AG04450 (cell line): ENCODE measurements at regions not wholly inside any gene's neighbourhood (a gene's known extent, or its start where the extent isn't known, plus 50 kb on each side); places are given as distances from the start of the nearest gene placed in this dataset.

Experiments used
- CTCF ChIA-PET: fragments of 300-600, 350-600 bp; formaldehyde crosslinking; extraction: SDS; loops from one replicate; lab custom pipeline; 2022; ENCODE audit warnings: antibody characterized with exemption, inconsistent platforms; lab: Charles Lee
- POLR2A ChIA-PET: fragments of 350-600 bp; formaldehyde crosslinking; extraction: SDS; loops from one replicate; lab custom pipeline; 2021; ENCODE audit warnings: antibody characterized with exemption, inconsistent platforms; lab: Yijun Ruan, JAX
- DNase-seq: peaks from one replicate; pipeline ENCODE4 v3.0.0-alpha.2; 2011; ENCODE audit warnings: low read depth, low spot score
- H3K27ac ChIP-seq: one replicate; pipeline ENCODE4 v1.5.1; 2012; ENCODE audit warnings: low read depth, low read length, control low read depth
- H3K27me3 ChIP-seq: one replicate; pipeline ENCODE4 v1.6.0; 2012; ENCODE audit warnings: low read length; ENCODE audit not compliant: control insufficient read depth, insufficient read depth
- H3K4me3 ChIP-seq: 2 replicates; pipeline ENCODE4 v1.5.1; 2011; ENCODE audit warnings: mild to moderate bottlenecking, low read depth, low read length, control low read depth
- H3K9me3 ChIP-seq: 2 replicates; pipeline ENCODE4 v1.5.1; 2012; ENCODE audit warnings: low read length; ENCODE audit not compliant: control insufficient read depth, insufficient read depth
- CTCF ChIP-seq: IDR thresholded peaks from 2 replicates; pipeline ENCODE4 v1.5.1; 2011; ENCODE audit warnings: low read depth, low read length, control low read depth, inconsistent platforms

GRCh38 chr4:8796096-8796495, 75.5 kb downstream of the HMX1 start:
- no peak for TF ChIP-seq CTCF
- Histone ChIP-seq H3K27ac (no peak overlapping the region), H3K9me3 (peaks cover 24% of the 10 kb centered on the region), H3K27me3 (no peaks in the 10 kb centered on the region), H3K4me3 (no peak overlapping the region)
- ChIA-PET POLR2A (no interaction called here), CTCF (no interaction called here)
- DNase-seq, result no peak

- TF ChIP-seq CTCF, result no peak
- peaks cover 32% of the 10 kb centered on the region for H3K9me3 ChIP-seq
- POLR2A ChIA-PET, result no interaction called here
- H3K27me3 ChIP-seq, result no peaks in the 10 kb centered on the region
- CTCF ChIA-PET, result no interaction called here
- no peak overlapping the region for H3K27ac ChIP-seq
- no peak for DNase-seq
- no peak overlapping the region for H3K4me3 ChIP-seq
Measured at GRCh38 chr4:8795140-8795539, 76.5 kb downstream of the HMX1 start.

- TF ChIP-seq CTCF, result no peak
- H3K4me3 ChIP-seq, result no peak overlapping the region
- peaks cover 39% of the 10 kb centered on the region for H3K9me3 ChIP-seq
- DNase-seq, result no peak
- no peak overlapping the region for H3K27ac ChIP-seq
- H3K27me3 ChIP-seq, result no peaks in the 10 kb centered on the region
- ChIA-PET CTCF (no interaction called here), POLR2A (no interaction called here)
Measured at GRCh38 chr4:8794491-8794890, 77.1 kb downstream of the HMX1 start.

GRCh38 chr4:8793571-8794160, 78.0 kb downstream of the HMX1 start:
- Histone ChIP-seq H3K27ac (no peak overlapping the region), H3K9me3 (peaks cover 47% of the 10 kb centered on the region), H3K4me3 (no peak overlapping the region), H3K27me3 (no peaks in the 10 kb centered on the region)
- DNase-seq, result no peak
- no peak for TF ChIP-seq CTCF
- ChIA-PET CTCF (no interaction called here), POLR2A (no interaction called here)

GRCh38 chr4:8792491-8792890, 79.1 kb downstream of the HMX1 start:
- no peak overlapping the region for H3K4me3 ChIP-seq
- no peak for DNase-seq
- no peak overlapping the region for H3K27ac ChIP-seq
- ChIA-PET CTCF (no interaction called here), POLR2A (no interaction called here)
- H3K9me3 ChIP-seq, result peaks cover 57% of the 10 kb centered on the region
- H3K27me3 ChIP-seq, result no peaks in the 10 kb centered on the region
- TF ChIP-seq CTCF, result no peak
